CD4-positive, alpha-beta memory T cell (primary cell): ENCODE measurements at regions not wholly inside any gene's neighbourhood (a gene's known extent, or its start where the extent isn't known, plus 50 kb on each side); places are given as distances from the start of the nearest gene placed in this dataset.

Source experiments
- CTCF ChIA-PET: fragments of 350-600 bp; sonication (Branson Sonifier 250); formaldehyde crosslinking; loops from one replicate; lab custom pipeline; 2021; ENCODE audit warnings: inconsistent platforms; ENCODE audit not compliant: partially characterized antibody; lab: Charles Lee
- POLR2A ChIA-PET: fragments of 350-600 bp; sonication (Branson Sonifier 250); formaldehyde crosslinking; loops from one replicate; lab custom pipeline; 2021; ENCODE audit not compliant: partially characterized antibody; lab: Charles Lee
- DNase-seq, 5 donors: peaks; one replicate each; pipeline versions ENCODE4 v3.0.0 to v3.0.0-alpha.2; 2020 to 2022; ENCODE audit warnings: mixed read lengths in 1 of 5
- H3K27ac ChIP-seq: one replicate; pipeline ENCODE4 v1.7.0; 2013; ENCODE audit warnings: low read depth, low read length
- H3K27me3 ChIP-seq: 2 replicates; pipeline ENCODE4 v1.7.0; 2013; ENCODE audit warnings: mild to moderate bottlenecking, low read length, moderate library complexity; ENCODE audit not compliant: insufficient read depth
- H3K36me3 ChIP-seq: 2 replicates; pipeline ENCODE4 v1.7.0; 2013; ENCODE audit warnings: mild to moderate bottlenecking, low read length, moderate library complexity; ENCODE audit not compliant: insufficient read depth
- H3K4me1 ChIP-seq: 2 replicates; pipeline ENCODE4 v1.7.0; 2013; ENCODE audit warnings: mild to moderate bottlenecking, low read length, moderate library complexity; ENCODE audit not compliant: insufficient read depth
- H3K4me3 ChIP-seq, 2 donors: one replicate each; pipeline ENCODE4 v1.7.0; 2013; ENCODE audit warnings: low read length in 2 of 2, mild to moderate bottlenecking in 1 of 2
- H3K9me3 ChIP-seq, 2 donors: one replicate each; pipeline ENCODE4 v1.7.0; 2013; ENCODE audit warnings: low read length in 2 of 2, control low read depth in 1 of 2; ENCODE audit not compliant: control insufficient read depth in 1 of 2
- H3K27ac Mint-ChIP-seq, 7 donors: one replicate each; pipeline ENCODE4 v1.8.0; 2020 to 2021; ENCODE audit warnings: mixed read lengths in 7 of 7, mild to moderate bottlenecking in 6 of 7, inconsistent platforms in 3 of 7, moderate library complexity in 3 of 7
- H3K27me3 Mint-ChIP-seq, 2 donors: one replicate each; pipeline ENCODE4 v1.8.0; 2020 to 2021; ENCODE audit warnings: mixed read lengths in 2 of 2
- H3K36me3 Mint-ChIP-seq, 2 donors: one replicate each; pipeline ENCODE4 v1.8.0; 2020 to 2021; ENCODE audit warnings: mixed read lengths in 2 of 2, inconsistent platforms in 1 of 2, mild to moderate bottlenecking in 1 of 2
- H3K4me1 Mint-ChIP-seq, 4 donors: one replicate each; pipeline ENCODE4 v1.8.0; 2020 to 2021; ENCODE audit warnings: mixed read lengths in 4 of 4, mild to moderate bottlenecking in 1 of 4
- H3K4me3 Mint-ChIP-seq, 8 donors: one replicate each; pipeline ENCODE4 v1.8.0; 2020 to 2021; ENCODE audit warnings: mixed read lengths in 8 of 8, mild to moderate bottlenecking in 7 of 8, moderate library complexity in 6 of 8, inconsistent platforms in 3 of 8
- H3K9me3 Mint-ChIP-seq, 8 donors: one replicate each; pipeline ENCODE4 v1.8.0; 2020 to 2021; ENCODE audit warnings: mixed read lengths in 8 of 8, mild to moderate bottlenecking in 5 of 8, inconsistent platforms in 3 of 8, moderate library complexity in 1 of 8
- intact Hi-C: fragments of 100-400 bp; cut with micrococcal nuclease; formaldehyde crosslinking; loops from one replicate; pipeline ENCODE4 v1.15.1; 2023

DNA sequence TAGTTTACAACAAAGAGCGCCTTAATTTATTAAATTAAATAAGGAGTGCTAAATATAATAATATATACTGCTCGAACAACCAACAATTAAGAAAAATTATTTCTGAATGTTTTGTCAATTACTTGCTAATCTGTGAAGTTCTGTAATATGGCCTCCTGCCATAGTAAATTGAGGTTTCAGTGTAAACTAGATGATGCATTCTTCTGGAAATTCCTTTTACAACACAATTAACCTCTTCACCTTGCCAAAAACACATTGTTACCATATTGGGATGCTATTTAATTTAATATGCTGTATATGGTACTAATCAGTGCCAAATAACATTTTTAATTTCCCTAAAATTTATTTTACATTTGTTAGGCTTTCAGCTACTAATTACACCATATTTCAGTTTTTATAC, 808.4 kb upstream of the CITED2 start:
- H3K27me3 ChIP-seq, result no peaks in the 10 kb centered on the region
- POLR2A ChIA-PET, result no interaction called here
- no peak for DNase-seq

DNA sequence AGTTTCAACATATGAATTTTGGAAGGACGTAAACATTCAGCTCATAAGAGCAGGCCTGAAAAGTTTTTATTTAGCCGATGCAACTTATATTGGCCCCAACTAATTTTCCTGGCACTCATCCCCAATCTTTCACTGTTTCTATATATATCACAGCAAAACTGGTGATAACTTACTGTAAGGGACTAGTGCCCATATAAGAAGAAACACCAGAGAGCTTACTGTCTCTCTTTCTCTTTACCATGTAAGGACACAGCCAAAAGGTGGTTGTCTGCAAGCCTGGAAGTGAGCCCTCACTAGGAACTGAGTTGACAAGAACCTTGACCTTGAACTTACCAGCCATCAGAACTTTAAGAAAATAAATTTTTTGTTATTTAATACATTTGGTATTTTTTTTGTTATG, 807.4 kb upstream of the CITED2 start:
- ChIA-PET POLR2A (no interaction called here), CTCF (no interaction called here)
- Mint-ChIP-seq H3K27me3 (peaks cover 2% of the 10 kb centered on the region in 2 donors), H3K4me3 (no peak overlapping the region), H3K27ac (no peak overlapping the region), H3K36me3 (no peaks in the 10 kb centered on the region), H3K4me1 (no peaks in the 10 kb centered on the region), H3K9me3 (peaks cover 0 to 2% (median 0%) of the 10 kb centered on the region in 8 donors)
- intact Hi-C loops, result no loop called here
- H3K9me3 ChIP-seq, result no peaks in the 10 kb centered on the region
- H3K4me1 ChIP-seq, result no peaks in the 10 kb centered on the region
- H3K36me3 ChIP-seq, result no peaks in the 10 kb centered on the region
- DNase-seq, result no peak
- H3K27me3 ChIP-seq, result no peaks in the 10 kb centered on the region
- H3K27ac ChIP-seq, result no peak overlapping the region
- no peak overlapping the region for H3K4me3 ChIP-seq

More for the DNA sequence above, 808.4 kb upstream of the CITED2 start:
- Mint-ChIP-seq H3K9me3 (peaks cover 0 to 5% (median 4%) of the 10 kb centered on the region in 8 donors), H3K36me3 (no peaks in the 10 kb centered on the region), H3K27ac (no peak overlapping the region), H3K27me3 (peaks cover 2% of the 10 kb centered on the region in 2 donors), H3K4me1 (no peaks in the 10 kb centered on the region), H3K4me3 (no peak overlapping the region)
- no peaks in the 10 kb centered on the region for H3K4me1 ChIP-seq
- CTCF ChIA-PET, result no interaction called here
- no peaks in the 10 kb centered on the region for H3K36me3 ChIP-seq
- no peaks in the 10 kb centered on the region for H3K9me3 ChIP-seq
- intact Hi-C loops, result no loop called here
- no peak overlapping the region for H3K4me3 ChIP-seq
- H3K27ac ChIP-seq, result no peak overlapping the region

DNA sequence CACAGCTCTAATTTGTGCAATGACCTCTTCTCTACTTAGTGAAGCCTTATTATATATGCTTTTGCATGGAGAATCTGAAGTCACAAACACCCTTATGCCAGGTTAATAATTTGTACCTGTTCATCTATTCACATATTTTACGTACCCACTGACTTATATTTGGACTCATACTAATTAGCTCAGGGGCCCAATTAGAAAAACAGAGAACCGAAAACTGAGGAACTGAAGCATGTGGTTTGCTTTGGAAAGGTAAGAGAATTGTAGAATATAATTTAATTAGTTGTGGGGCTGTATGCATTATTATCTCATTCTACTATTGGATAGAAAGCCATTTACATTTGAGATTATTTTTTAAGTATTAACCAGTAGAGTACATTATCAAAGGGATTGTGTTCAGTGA, 805.9 kb upstream of the CITED2 start:
- Mint-ChIP-seq H3K36me3 (no peaks in the 10 kb centered on the region), H3K9me3 (no peaks in the 10 kb centered on the region), H3K4me1 (no peaks in the 10 kb centered on the region), H3K27me3 (peaks cover 0 to 2% of the 10 kb centered on the region in 2 donors), H3K4me3 (no peak overlapping the region), H3K27ac (no peak overlapping the region)
- Histone ChIP-seq H3K27me3 (no peaks in the 10 kb centered on the region), H3K4me3 (no peak overlapping the region), H3K9me3 (no peaks in the 10 kb centered on the region), H3K36me3 (no peaks in the 10 kb centered on the region), H3K27ac (no peak overlapping the region), H3K4me1 (no peaks in the 10 kb centered on the region)
- no peak for DNase-seq
- ChIA-PET POLR2A (no interaction called here), CTCF (no interaction called here)
- intact Hi-C loops, result no loop called here

DNA sequence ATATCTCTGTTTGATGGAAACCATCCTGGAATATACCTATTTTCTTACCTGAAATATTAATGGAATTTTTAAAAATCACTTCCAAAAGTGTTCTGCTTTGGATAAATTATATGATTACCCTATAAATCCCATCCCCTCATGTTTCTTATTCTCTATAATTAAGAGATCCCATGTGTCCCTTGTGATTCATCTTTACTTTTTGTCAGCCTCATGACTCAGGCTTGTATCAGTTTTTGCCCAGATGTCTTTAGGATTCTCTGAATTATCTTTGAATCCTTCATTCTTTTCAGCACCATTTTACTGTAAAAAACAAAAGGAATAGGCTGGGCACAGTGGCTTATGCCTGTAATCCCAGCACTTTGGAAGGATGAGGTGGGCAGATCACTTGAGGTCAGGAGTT, 804.5 kb upstream of the CITED2 start:
- H3K27me3 ChIP-seq, result no peaks in the 10 kb centered on the region
- intact Hi-C loops, result no loop called here
- CTCF ChIA-PET, result no interaction called here
- H3K4me1 Mint-ChIP-seq, result no peaks in the 10 kb centered on the region
- no peaks in the 10 kb centered on the region for H3K36me3 ChIP-seq
- H3K36me3 Mint-ChIP-seq, result no peaks in the 10 kb centered on the region
- peak overlapping the region in 1 of 7 donors; percentile 22 for H3K27ac Mint-ChIP-seq
- H3K9me3 ChIP-seq, result no peaks in the 10 kb centered on the region
- DNase-seq, result no peak
- H3K4me3 ChIP-seq, result no peak overlapping the region
- no peak overlapping the region for H3K4me3 Mint-ChIP-seq
- H3K27me3 Mint-ChIP-seq, result peaks cover 0 to 2% of the 10 kb centered on the region in 2 donors
- POLR2A ChIA-PET, result no interaction called here
- H3K4me1 ChIP-seq, result no peaks in the 10 kb centered on the region
- H3K27ac ChIP-seq, result no peak overlapping the region
- H3K9me3 Mint-ChIP-seq, result no peaks in the 10 kb centered on the region

GRCh38 chr6:140178520-140178919, 804.1 kb upstream of the CITED2 start:
- ChIA-PET POLR2A (no interaction called here), CTCF (no interaction called here)
- no peak overlapping the region for H3K4me3 Mint-ChIP-seq
- Histone ChIP-seq H3K27me3 (no peaks in the 10 kb centered on the region), H3K27ac (no peak overlapping the region), H3K36me3 (no peaks in the 10 kb centered on the region), H3K4me3 (no peak overlapping the region), H3K4me1 (no peaks in the 10 kb centered on the region), H3K9me3 (no peaks in the 10 kb centered on the region)
- H3K36me3 Mint-ChIP-seq, result no peaks in the 10 kb centered on the region
- no peak overlapping the region for H3K27ac Mint-ChIP-seq
- peaks cover 0 to 2% (median 0%) of the 10 kb centered on the region in 8 donors for H3K9me3 Mint-ChIP-seq
- intact Hi-C loops, result no loop called here
- no peak for DNase-seq
- no peaks in the 10 kb centered on the region for H3K4me1 Mint-ChIP-seq
- peaks cover 0 to 2% of the 10 kb centered on the region in 2 donors for H3K27me3 Mint-ChIP-seq

- Mint-ChIP-seq H3K27ac (no peak overlapping the region), H3K36me3 (no peaks in the 10 kb centered on the region), H3K9me3 (peaks cover 0 to 9% (median 2%) of the 10 kb centered on the region in 8 donors), H3K27me3 (peaks cover 2% of the 10 kb centered on the region in 2 donors), H3K4me1 (no peaks in the 10 kb centered on the region), H3K4me3 (no peak overlapping the region)
- Histone ChIP-seq H3K36me3 (no peaks in the 10 kb centered on the region), H3K27ac (no peak overlapping the region), H3K9me3 (no peaks in the 10 kb centered on the region), H3K4me1 (no peaks in the 10 kb centered on the region), H3K4me3 (no peak overlapping the region), H3K27me3 (no peaks in the 10 kb centered on the region)
- no peak for DNase-seq
- ChIA-PET CTCF (no interaction called here), POLR2A (no interaction called here)
- intact Hi-C loops, result no loop called here
Measured at GRCh38 chr6:140176306-140176705, 801.9 kb upstream of the CITED2 start.

GRCh38 chr6:140175486-140175885, 801.0 kb upstream of the CITED2 start:
- no peak for DNase-seq
- Histone ChIP-seq H3K36me3 (no peaks in the 10 kb centered on the region), H3K4me3 (no peak overlapping the region), H3K4me1 (no peaks in the 10 kb centered on the region), H3K27ac (no peak overlapping the region), H3K27me3 (no peaks in the 10 kb centered on the region), H3K9me3 (no peaks in the 10 kb centered on the region)
- ChIA-PET CTCF (no interaction called here), POLR2A (no interaction called here)
- H3K36me3 Mint-ChIP-seq, result no peaks in the 10 kb centered on the region
- no peak overlapping the region for H3K4me3 Mint-ChIP-seq
- H3K27me3 Mint-ChIP-seq, result peaks cover 0 to 2% of the 10 kb centered on the region in 2 donors
- intact Hi-C loops, result no loop called here
- H3K9me3 Mint-ChIP-seq, result peaks cover 0 to 9% (median 2%) of the 10 kb centered on the region in 8 donors
- no peaks in the 10 kb centered on the region for H3K4me1 Mint-ChIP-seq
- no peak overlapping the region for H3K27ac Mint-ChIP-seq

- Histone ChIP-seq H3K36me3 (no peaks in the 10 kb centered on the region), H3K9me3 (no peaks in the 10 kb centered on the region), H3K27ac (no peak overlapping the region), H3K4me1 (no peaks in the 10 kb centered on the region), H3K4me3 (no peak overlapping the region), H3K27me3 (no peaks in the 10 kb centered on the region)
- H3K9me3 Mint-ChIP-seq, result peaks cover 0 to 9% (median 3%) of the 10 kb centered on the region in 8 donors
- intact Hi-C loops, result no loop called here
- H3K4me1 Mint-ChIP-seq, result no peaks in the 10 kb centered on the region
- DNase-seq, result no peak
- H3K36me3 Mint-ChIP-seq, result no peaks in the 10 kb centered on the region
- ChIA-PET CTCF (no interaction called here), POLR2A (no interaction called here)
- no peak overlapping the region for H3K27ac Mint-ChIP-seq
- peaks cover 0 to 4% of the 10 kb centered on the region in 2 donors for H3K27me3 Mint-ChIP-seq
- H3K4me3 Mint-ChIP-seq, result no peak overlapping the region
Measured at GRCh38 chr6:140174524-140174923, 800.1 kb upstream of the CITED2 start.
